ENCODE measurements at regions not wholly inside any gene's neighbourhood (a gene's known extent, or its start where the extent isn't known, plus 50 kb on each side); places are given as distances from the start of the nearest gene placed in this dataset.
A peak's percentile ranks its signal among the peaks of the same experiment; 100 is the strongest.

GRCh38 chr4:71237641-71238040 is 101.2 kb upstream of the SLC4A4 start:
- no peaks in the 10 kb centered on the region for H3K36me3 Mint-ChIP-seq
- ChIA-PET CTCF (interaction anchor here (0.7 kb wide), 1 partner anchor 8 kb away, joined by 3 read pairs; no protein-coding TSS in a partner anchor), POLR2A (no interaction called here)
- Histone ChIP-seq H3K9me3 (ENCODE audit: low read length) (no peaks in the 10 kb centered on the region), H3K27me3 (ENCODE audit: insufficient read depth, low read length, poor library complexity, severe bottlenecking) (no peaks in the 10 kb centered on the region), H3K4me3 (ENCODE audit: low read length) (no peak overlapping the region), H3K27ac (ENCODE audit: low read depth, low read length) (no peak overlapping the region), H3K4me1 (ENCODE audit: insufficient read depth, low read length) (no peaks in the 10 kb centered on the region), H3K36me3 (ENCODE audit: insufficient read depth, low read length) (no peaks in the 10 kb centered on the region)
- peaks cover 6 to 9% (median 6%) of the 10 kb centered on the region in 3 donors for H3K4me1 Mint-ChIP-seq
- no peak overlapping the region for H3K4me3 Mint-ChIP-seq
- DNase-seq, result no peak
- no peaks in the 10 kb centered on the region for H3K9me3 Mint-ChIP-seq
- peaks cover 0 to 2% of the 10 kb centered on the region in 2 donors for H3K27me3 Mint-ChIP-seq
- H3K27ac Mint-ChIP-seq, result peak overlapping the region in 1 of 8 donors; percentile 47

DNA sequence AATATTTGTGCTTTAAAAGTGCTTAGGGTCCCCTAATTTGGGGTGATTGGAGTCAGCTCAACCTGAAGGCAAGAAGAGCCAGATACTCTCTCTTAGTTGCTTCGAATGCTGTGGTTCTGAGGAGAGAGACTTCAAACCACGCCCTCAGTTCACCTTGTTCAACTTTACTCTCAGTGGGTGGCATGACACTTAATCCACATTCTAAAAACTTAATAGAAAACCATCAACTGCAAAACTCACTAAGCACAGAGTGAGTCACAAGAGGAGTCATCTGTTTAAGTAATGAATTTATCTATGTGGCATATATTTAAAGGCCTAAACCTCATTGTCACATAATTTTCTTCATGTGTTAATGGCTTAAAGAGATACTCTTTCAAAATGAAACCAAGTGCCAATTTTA is 99.5 kb upstream of the SLC4A4 start:
- no peak overlapping the region for H3K27ac ChIP-seq (ENCODE audit: low read depth, low read length)
- H3K4me3 ChIP-seq (ENCODE audit: low read length), result no peak overlapping the region
- no peaks in the 10 kb centered on the region for H3K36me3 ChIP-seq (ENCODE audit: insufficient read depth, low read length)
- H3K4me1 ChIP-seq (ENCODE audit: insufficient read depth, low read length), result no peaks in the 10 kb centered on the region
- Mint-ChIP-seq H3K4me1 (peaks cover 6 to 9% (median 6%) of the 10 kb centered on the region in 3 donors), H3K27ac (no peak overlapping the region), H3K27me3 (no peaks in the 10 kb centered on the region), H3K36me3 (no peaks in the 10 kb centered on the region), H3K4me3 (no peak overlapping the region), H3K9me3 (no peaks in the 10 kb centered on the region)
- POLR2A ChIA-PET, result no interaction called here
- CTCF ChIA-PET, result no interaction called here
- H3K27me3 ChIP-seq (ENCODE audit: insufficient read depth, low read length, poor library complexity, severe bottlenecking), result no peaks in the 10 kb centered on the region
- no peaks in the 10 kb centered on the region for H3K9me3 ChIP-seq (ENCODE audit: low read length)
- DNase-seq, result no peak

DNA sequence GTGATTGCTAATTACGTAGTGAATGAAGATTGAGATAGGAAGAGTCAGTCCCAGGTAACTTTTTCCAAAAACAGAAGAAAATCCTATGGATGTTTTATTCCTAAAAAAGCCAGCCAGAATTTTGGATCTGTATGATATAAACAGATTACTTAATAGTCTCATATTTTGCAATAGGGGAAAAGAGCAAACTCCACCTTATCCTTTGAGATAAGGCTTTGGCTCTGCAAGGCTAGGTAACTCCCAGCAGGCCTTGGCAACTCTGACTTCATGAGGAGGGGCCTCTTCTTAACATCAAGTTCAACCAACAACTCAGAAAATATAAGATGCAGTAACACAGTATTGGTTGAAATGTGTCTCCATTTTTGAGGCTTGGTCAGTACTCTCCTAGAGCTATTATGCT is 98.7 kb upstream of the SLC4A4 start:
- Histone ChIP-seq H3K27ac (ENCODE audit: low read depth, low read length) (no peak overlapping the region), H3K4me3 (ENCODE audit: low read length) (no peak overlapping the region), H3K27me3 (ENCODE audit: insufficient read depth, low read length, poor library complexity, severe bottlenecking) (no peaks in the 10 kb centered on the region), H3K4me1 (ENCODE audit: insufficient read depth, low read length) (no peaks in the 10 kb centered on the region), H3K9me3 (ENCODE audit: low read length) (no peaks in the 10 kb centered on the region), H3K36me3 (ENCODE audit: insufficient read depth, low read length) (no peaks in the 10 kb centered on the region)
- H3K4me3 Mint-ChIP-seq, result no peak overlapping the region
- H3K9me3 Mint-ChIP-seq, result no peaks in the 10 kb centered on the region
- H3K27ac Mint-ChIP-seq, result peak overlapping the region in 1 of 8 donors; percentile 15
- H3K27me3 Mint-ChIP-seq, result no peaks in the 10 kb centered on the region
- ChIA-PET CTCF (no interaction called here), POLR2A (no interaction called here)
- H3K4me1 Mint-ChIP-seq, result peaks cover 6 to 9% (median 6%) of the 10 kb centered on the region in 3 donors
- DNase-seq, result no peak
- no peaks in the 10 kb centered on the region for H3K36me3 Mint-ChIP-seq

DNA sequence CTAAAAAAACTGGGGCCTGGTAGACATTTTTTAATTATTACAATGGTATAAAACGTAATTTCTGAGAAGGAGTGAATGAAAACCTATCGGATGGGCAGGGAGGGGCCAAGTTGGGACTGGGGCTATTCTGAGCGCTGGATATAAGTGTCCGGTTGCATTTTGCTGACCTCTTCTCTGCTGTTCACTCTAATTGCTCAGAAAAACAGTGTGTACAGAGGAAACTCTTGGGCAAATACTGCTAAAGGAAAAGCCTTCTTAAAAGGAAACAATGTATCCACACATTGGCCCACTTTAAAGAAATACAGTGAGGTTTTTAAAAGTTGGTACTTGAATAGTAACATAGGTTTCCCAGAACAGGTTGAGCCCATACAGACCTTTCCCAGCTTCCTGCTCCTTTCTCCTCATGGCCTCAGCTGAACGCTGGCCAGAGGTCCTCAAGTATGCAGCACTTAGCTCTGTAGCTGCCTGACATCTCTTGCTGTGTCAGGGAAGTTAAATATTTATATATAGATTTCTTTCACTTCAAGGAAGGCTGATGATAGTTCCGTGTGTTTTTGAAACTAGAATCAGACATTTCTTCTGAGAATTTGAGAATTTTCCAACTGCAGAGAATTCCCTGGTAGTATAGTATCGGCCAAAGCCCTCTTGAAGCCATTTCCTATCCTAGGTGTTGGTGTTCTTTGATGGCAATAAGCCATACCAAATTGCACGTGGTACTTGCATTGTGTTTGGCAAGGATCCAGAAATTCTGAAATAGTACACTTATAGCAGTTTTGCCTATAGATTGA is 97.1 kb upstream of the SLC4A4 start:
- H3K36me3 Mint-ChIP-seq, result no peaks in the 10 kb centered on the region
- no peak overlapping the region for H3K27ac ChIP-seq (ENCODE audit: low read depth, low read length)
- H3K4me1 ChIP-seq (ENCODE audit: insufficient read depth, low read length), result no peaks in the 10 kb centered on the region
- peak overlapping the region in 2 of 8 donors; percentile 10 to 64 for H3K27ac Mint-ChIP-seq
- no peak overlapping the region for H3K4me3 Mint-ChIP-seq
- H3K27me3 Mint-ChIP-seq, result no peaks in the 10 kb centered on the region
- H3K36me3 ChIP-seq (ENCODE audit: insufficient read depth, low read length), result no peaks in the 10 kb centered on the region
- no peaks in the 10 kb centered on the region for H3K9me3 Mint-ChIP-seq
- CTCF ChIA-PET, result no interaction called here
- no peak for DNase-seq
- POLR2A ChIA-PET, result no interaction called here
- H3K9me3 ChIP-seq (ENCODE audit: low read length), result no peaks in the 10 kb centered on the region
- H3K27me3 ChIP-seq (ENCODE audit: insufficient read depth, low read length, poor library complexity, severe bottlenecking), result no peaks in the 10 kb centered on the region
- H3K4me1 Mint-ChIP-seq, result peaks cover 0 to 3% (median 0%) of the 10 kb centered on the region in 3 donors
- no peak overlapping the region for H3K4me3 ChIP-seq (ENCODE audit: low read length)

- Mint-ChIP-seq H3K27ac (no peak overlapping the region), H3K36me3 (no peaks in the 10 kb centered on the region), H3K9me3 (no peaks in the 10 kb centered on the region), H3K27me3 (no peaks in the 10 kb centered on the region), H3K4me3 (no peak overlapping the region), H3K4me1 (peaks cover 0 to 3% (median 0%) of the 10 kb centered on the region in 3 donors)
- no peak for DNase-seq
- ChIA-PET CTCF (no interaction called here), POLR2A (no interaction called here)
- Histone ChIP-seq H3K4me1 (ENCODE audit: insufficient read depth, low read length) (no peaks in the 10 kb centered on the region), H3K27me3 (ENCODE audit: insufficient read depth, low read length, poor library complexity, severe bottlenecking) (no peaks in the 10 kb centered on the region), H3K9me3 (ENCODE audit: low read length) (no peaks in the 10 kb centered on the region), H3K36me3 (ENCODE audit: insufficient read depth, low read length) (no peaks in the 10 kb centered on the region), H3K4me3 (ENCODE audit: low read length) (no peak overlapping the region), H3K27ac (ENCODE audit: low read depth, low read length) (no peak overlapping the region)
Measured at GRCh38 chr4:71243091-71243833, 95.6 kb upstream of the SLC4A4 start.

DNA sequence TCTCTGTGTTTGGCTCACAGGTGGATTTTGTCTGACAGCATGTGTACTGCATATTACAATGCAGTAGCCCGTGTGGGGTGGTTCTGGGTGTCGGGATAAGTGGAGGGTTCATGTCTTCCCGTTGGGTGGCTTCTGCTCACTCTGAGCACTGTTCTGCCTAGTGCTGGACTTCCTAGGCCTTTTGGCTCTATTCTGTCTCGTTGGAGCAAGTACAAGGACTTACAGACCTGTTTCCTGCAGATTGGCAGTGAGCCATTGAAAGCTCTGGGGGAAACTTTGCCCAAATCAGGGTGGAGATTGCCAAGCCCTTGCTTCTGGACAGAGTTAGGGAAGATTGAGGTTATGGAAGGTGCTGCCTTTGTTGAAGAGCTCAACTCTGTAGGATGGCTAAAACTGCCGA is 91.1 kb upstream of the SLC4A4 start:
- Histone ChIP-seq H3K9me3 (ENCODE audit: low read length) (no peaks in the 10 kb centered on the region), H3K36me3 (ENCODE audit: insufficient read depth, low read length) (no peaks in the 10 kb centered on the region), H3K27ac (ENCODE audit: low read depth, low read length) (no peak overlapping the region), H3K4me1 (ENCODE audit: insufficient read depth, low read length) (no peaks in the 10 kb centered on the region), H3K4me3 (ENCODE audit: low read length) (no peak overlapping the region), H3K27me3 (ENCODE audit: insufficient read depth, low read length, poor library complexity, severe bottlenecking) (no peaks in the 10 kb centered on the region)
- no peaks in the 10 kb centered on the region for H3K27me3 Mint-ChIP-seq
- no peak for DNase-seq
- CTCF ChIA-PET, result no interaction called here
- POLR2A ChIA-PET, result no interaction called here
- H3K36me3 Mint-ChIP-seq, result no peaks in the 10 kb centered on the region
- H3K27ac Mint-ChIP-seq, result peak overlapping the region in 1 of 8 donors; percentile 76
- no peaks in the 10 kb centered on the region for H3K4me1 Mint-ChIP-seq
- no peak overlapping the region for H3K4me3 Mint-ChIP-seq
- H3K9me3 Mint-ChIP-seq, result no peaks in the 10 kb centered on the region

- Mint-ChIP-seq H3K4me1 (peaks cover 4 to 6% (median 6%) of the 10 kb centered on the region in 3 donors), H3K4me3 (no peak overlapping the region), H3K36me3 (peaks cover 0 to 4% (median 2%) of the 10 kb centered on the region in 3 donors), H3K9me3 (no peaks in the 10 kb centered on the region), H3K27ac (no peak overlapping the region), H3K27me3 (no peaks in the 10 kb centered on the region)
- no peak overlapping the region for H3K27ac ChIP-seq (ENCODE audit: low read depth, low read length)
- CTCF ChIA-PET, result no interaction called here
- H3K27me3 ChIP-seq (ENCODE audit: insufficient read depth, low read length, poor library complexity, severe bottlenecking), result no peaks in the 10 kb centered on the region
- H3K4me3 ChIP-seq (ENCODE audit: low read length), result no peak overlapping the region
- H3K9me3 ChIP-seq (ENCODE audit: low read length), result no peaks in the 10 kb centered on the region
- POLR2A ChIA-PET, result no interaction called here
- H3K36me3 ChIP-seq (ENCODE audit: insufficient read depth, low read length), result no peaks in the 10 kb centered on the region
- no peak for DNase-seq
- no peaks in the 10 kb centered on the region for H3K4me1 ChIP-seq (ENCODE audit: insufficient read depth, low read length)
Measured at GRCh38 chr4:71251261-71251660, 87.6 kb upstream of the SLC4A4 start.

- H3K36me3 Mint-ChIP-seq, result peaks cover 0 to 5% (median 4%) of the 10 kb centered on the region in 3 donors
- no peaks in the 10 kb centered on the region for H3K9me3 Mint-ChIP-seq
- peak overlapping the region in 1 of 8 donors; percentile 13 for H3K27ac Mint-ChIP-seq
- Histone ChIP-seq H3K36me3 (ENCODE audit: insufficient read depth, low read length) (no peaks in the 10 kb centered on the region), H3K27me3 (ENCODE audit: insufficient read depth, low read length, poor library complexity, severe bottlenecking) (no peaks in the 10 kb centered on the region), H3K27ac (ENCODE audit: low read depth, low read length) (no peak overlapping the region), H3K4me1 (ENCODE audit: insufficient read depth, low read length) (no peaks in the 10 kb centered on the region), H3K9me3 (ENCODE audit: low read length) (no peaks in the 10 kb centered on the region), H3K4me3 (ENCODE audit: low read length) (no peak overlapping the region)
- DNase-seq, result no peak
- H3K4me3 Mint-ChIP-seq, result peak overlapping the region in 1 of 7 donors; percentile 18
- H3K27me3 Mint-ChIP-seq, result no peaks in the 10 kb centered on the region
- H3K4me1 Mint-ChIP-seq, result peaks cover 4 to 6% (median 6%) of the 10 kb centered on the region in 3 donors
- ChIA-PET CTCF (no interaction called here), POLR2A (no interaction called here)
Measured at GRCh38 chr4:71253545-71253944, 85.3 kb upstream of the SLC4A4 start.
